ENCODE measurements at regions not wholly inside any gene's neighbourhood (a gene's known extent, or its start where the extent isn't known, plus 50 kb on each side); places are given as distances from the start of the nearest gene placed in this dataset.

GRCh38 chr4:79253168-79253567 is 72.7 kb downstream of the NAA11 start:
- no peak for TF ChIP-seq POLR2AphosphoS5 (IDR thresholded peaks at IDR 0.05)
- no peak for TF ChIP-seq CTCF (IDR thresholded peaks at IDR 0.05; ENCODE audit: poor library complexity, severe bottlenecking)
- TF ChIP-seq MXI1 (conservative IDR thresholded peaks at IDR 0.05; ENCODE audit: poor library complexity, severe bottlenecking), result no peak
